ENCODE measurements at regions not wholly inside any gene's neighbourhood (a gene's known extent, or its start where the extent isn't known, plus 50 kb on each side); places are given as distances from the start of the nearest gene placed in this dataset.

DNA sequence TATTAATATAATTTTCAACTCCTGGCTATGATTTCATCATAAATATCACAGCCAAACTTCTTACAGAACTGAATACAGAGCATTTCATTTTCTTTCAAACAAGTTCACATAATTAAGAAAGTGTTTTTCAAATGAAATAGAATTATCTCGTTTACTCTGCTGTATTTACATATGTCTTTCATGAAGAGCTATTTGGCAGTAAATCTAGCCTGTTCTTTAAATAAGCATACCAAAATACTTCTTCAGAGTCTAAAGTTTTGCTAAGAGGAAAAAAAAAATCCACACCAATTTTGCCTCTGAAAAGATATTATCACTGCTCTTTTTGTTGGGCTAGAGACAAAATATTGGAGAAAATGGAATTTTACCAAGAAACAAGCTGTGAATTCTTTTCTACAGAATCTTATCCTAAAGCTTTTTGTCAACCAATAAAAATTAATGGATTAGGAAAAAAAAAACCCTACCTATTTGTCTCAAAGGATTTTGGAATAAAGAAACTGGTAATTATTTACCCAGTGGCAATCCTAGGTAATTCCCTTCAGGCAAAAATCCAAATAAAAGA, 287.9 kb upstream of the NR3C2 start:
- no peak for TF ChIP-seq Cebpa-rat (IDR thresholded peaks at IDR 0.05)
- H4K20me1 ChIP-seq: no peaks in the 10 kb centered on the region
- no peak overlapping the region for H3K27ac ChIP-seq
- no peaks in the 10 kb centered on the region for H3K27me3 ChIP-seq
- H3K4me2 ChIP-seq: no peak overlapping the region
- no peak overlapping the region for H3K4me3 ChIP-seq
- no peak overlapping the region for H3K9ac ChIP-seq
- no peaks in the 10 kb centered on the region for H3K36me3 ChIP-seq
- H3K9me3 ChIP-seq (replicated peaks in 1 of 11): 0 out of 22 replicates have a peak, but pooled peaks cover 0 to under 1% (median 0%) of the 10 kb centered on the region in 11 experiments
- H3K4me1 ChIP-seq: no peaks in the 10 kb centered on the region

DNA sequence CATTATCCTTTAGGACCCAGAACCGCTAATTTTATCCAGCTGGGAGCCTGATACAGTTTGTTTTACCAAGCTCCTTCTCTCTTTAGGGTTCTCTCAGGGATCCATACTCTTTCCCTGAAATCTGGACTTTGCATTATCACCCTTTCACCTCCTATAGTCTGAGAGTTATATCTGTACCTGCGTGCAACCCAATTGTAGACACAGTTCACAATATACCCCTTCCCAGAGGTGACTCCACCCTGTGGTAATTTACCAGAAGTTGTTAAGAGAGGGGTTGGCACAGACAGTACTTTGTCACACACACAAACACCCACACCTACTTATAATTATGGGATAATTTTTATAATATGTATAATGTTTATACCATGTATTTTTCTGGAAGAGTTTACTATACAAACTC, 275.8 kb upstream of the NR3C2 start:
- Histone ChIP-seq H3K4me3 (no peak overlapping the region), H3K9ac (no peak overlapping the region), H3K27ac (no peak overlapping the region), H3K4me1 (no peaks in the 10 kb centered on the region), H4K20me1 (no peaks in the 10 kb centered on the region), H3K4me2 (no peak overlapping the region), H3K36me3 (no peaks in the 10 kb centered on the region), H3K9me3 (replicated peaks in 1 of 11) (peaks cover 0 to 8% (median 3%) of the 10 kb centered on the region in 11 experiments; a peak in 7 of 22 replicates), H3K27me3 (no peaks in the 10 kb centered on the region)
- TF ChIP-seq Cebpa-rat (IDR thresholded peaks at IDR 0.05): no peak

DNA sequence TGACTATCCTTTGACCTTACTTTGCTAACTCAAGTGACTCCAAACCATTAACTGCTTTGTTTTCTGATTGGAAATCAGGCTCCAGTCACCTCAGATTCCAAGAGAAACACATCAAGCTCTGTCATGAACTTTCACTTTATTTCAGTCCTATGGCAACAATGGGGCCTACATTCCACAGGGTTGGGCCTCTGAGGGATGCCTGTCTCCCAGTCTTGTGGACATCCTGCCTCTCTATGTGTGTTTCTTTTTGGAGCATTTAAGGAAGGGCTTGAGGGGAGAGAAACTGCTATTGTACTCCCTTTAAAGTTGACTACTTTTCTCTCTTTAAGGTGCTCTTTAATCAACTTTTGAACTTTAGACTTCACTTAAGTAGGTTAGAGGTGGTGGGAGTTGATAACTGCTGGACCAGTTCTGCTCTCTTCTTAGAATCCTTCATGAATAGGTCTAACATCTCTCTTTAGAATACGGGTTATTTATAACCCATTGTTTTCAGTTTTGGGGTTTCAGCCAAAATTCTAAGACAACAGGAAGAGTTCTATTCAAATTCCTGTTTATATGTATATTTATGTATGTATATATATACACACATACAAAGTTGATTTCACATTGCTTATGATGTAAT, 274.3 kb upstream of the NR3C2 start:
- H3K27ac ChIP-seq: no peak overlapping the region
- H3K27me3 ChIP-seq: no peaks in the 10 kb centered on the region
- no peak overlapping the region for H3K4me2 ChIP-seq
- no peak overlapping the region for H3K4me3 ChIP-seq
- no peaks in the 10 kb centered on the region for H3K36me3 ChIP-seq
- no peaks in the 10 kb centered on the region for H4K20me1 ChIP-seq
- H3K9me3 ChIP-seq (replicated peaks in 1 of 11): no peaks in the 10 kb centered on the region
- no peak overlapping the region for H3K9ac ChIP-seq
- no peak for TF ChIP-seq Cebpa-rat (IDR thresholded peaks at IDR 0.05)
- H3K4me1 ChIP-seq: no peaks in the 10 kb centered on the region

DNA sequence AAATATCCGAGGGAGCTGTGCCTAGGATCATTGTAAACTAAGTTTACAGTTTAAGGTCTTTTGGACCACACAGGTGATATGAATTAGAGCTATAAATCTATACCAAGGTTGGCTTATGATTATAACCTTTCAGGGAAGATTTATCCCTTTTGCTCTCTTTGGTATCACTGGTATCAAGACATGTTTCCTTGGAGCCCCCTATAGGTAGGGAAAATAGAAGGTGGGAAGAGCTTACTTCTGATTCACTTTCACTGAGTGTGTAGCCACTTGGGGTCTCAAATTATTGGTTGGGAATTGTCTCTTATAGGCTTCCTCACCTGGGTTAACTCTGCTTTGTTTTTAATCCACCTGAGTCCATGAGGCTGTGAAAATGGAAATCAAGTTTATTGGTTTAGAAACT, 262.1 kb upstream of the NR3C2 start:
- Histone ChIP-seq H3K27ac (no peak overlapping the region), H4K20me1 (no peaks in the 10 kb centered on the region)
- no peak for TF ChIP-seq Cebpa-rat (IDR thresholded peaks at IDR 0.05)

DNA sequence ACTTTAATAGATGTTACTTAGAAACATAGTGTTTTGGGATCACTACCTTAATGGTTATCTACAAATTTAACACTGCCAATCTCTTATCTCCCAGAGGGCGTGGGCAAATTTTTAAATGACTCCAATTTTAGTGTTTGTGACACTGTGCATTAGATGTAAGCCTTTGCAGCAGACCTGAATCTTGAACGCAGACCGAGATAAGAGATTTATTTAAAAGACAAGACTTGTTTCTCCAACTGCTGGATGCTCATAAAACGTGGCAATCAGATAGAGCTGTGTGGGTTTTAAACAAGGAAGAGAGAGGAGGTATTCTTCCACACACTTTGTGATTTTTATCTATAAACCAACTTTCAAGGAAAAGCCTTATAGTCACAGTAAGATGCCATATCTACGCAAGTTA, 252.5 kb upstream of the NR3C2 start:
- Histone ChIP-seq H3K9me3 (replicated peaks in 1 of 11) (no peaks in the 10 kb centered on the region), H3K9ac (no peak overlapping the region), H3K36me3 (no peaks in the 10 kb centered on the region), H3K4me1 (no peaks in the 10 kb centered on the region), H3K4me2 (no peak overlapping the region), H3K4me3 (no peak overlapping the region), H3K27ac (no peak overlapping the region), H3K27me3 (no peaks in the 10 kb centered on the region), H4K20me1 (no peaks in the 10 kb centered on the region)
- no peak for TF ChIP-seq Cebpa-rat (IDR thresholded peaks at IDR 0.05)

More for the DNA sequence above, 262.1 kb upstream of the NR3C2 start:
- H3K4me2 ChIP-seq: no peak overlapping the region
- peaks cover 0 to 4% (median 0%) of the 10 kb centered on the region in 11 experiments; a peak in 2 of 22 replicates for H3K9me3 ChIP-seq (replicated peaks in 1 of 11)
- no peaks in the 10 kb centered on the region for H3K4me1 ChIP-seq
- H3K27me3 ChIP-seq: no peaks in the 10 kb centered on the region
- H3K4me3 ChIP-seq: no peak overlapping the region
- H3K36me3 ChIP-seq: no peaks in the 10 kb centered on the region
- H3K9ac ChIP-seq: no peak overlapping the region

DNA sequence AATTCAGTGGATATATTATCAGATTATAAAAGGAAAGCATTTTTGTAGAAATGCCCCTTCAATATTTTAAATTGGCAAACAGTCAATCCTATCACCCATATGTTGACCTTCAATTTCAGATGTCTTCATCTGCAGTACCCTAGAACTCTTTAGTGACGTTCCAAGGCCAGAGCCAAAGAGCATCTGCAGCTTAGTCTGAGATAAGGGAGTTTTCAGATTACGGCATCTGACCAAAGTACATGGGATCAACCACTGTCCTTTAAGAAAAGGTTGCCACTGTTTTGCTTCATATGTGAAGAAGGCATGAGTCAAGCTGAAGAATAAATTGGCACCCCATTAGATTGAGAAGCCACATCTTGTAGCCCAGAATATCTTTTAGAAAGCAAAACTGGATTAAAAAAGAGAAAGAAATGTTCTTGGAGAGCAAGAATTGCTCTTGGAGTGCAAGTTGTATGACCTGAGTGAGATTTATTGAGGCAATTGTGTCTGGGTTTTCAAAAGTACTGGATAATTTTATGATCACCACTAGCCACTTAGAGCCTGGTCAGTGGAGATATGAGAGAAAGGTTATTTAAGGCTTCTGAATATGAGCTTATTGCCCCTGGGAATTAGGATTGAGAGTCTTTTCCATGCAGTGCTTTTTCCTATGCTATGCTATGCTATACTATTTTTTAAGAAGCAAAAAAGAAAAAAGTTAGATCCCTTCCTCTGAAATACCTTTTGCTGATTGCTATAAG, 251.9 kb upstream of the NR3C2 start:
- Histone ChIP-seq H3K4me2 (no peak overlapping the region), H3K27me3 (no peaks in the 10 kb centered on the region), H3K36me3 (no peaks in the 10 kb centered on the region), H3K9ac (no peak overlapping the region), H4K20me1 (no peaks in the 10 kb centered on the region), H3K9me3 (replicated peaks in 1 of 11) (no peaks in the 10 kb centered on the region), H3K4me1 (no peaks in the 10 kb centered on the region), H3K4me3 (no peak overlapping the region), H3K27ac (no peak overlapping the region)
- no peak for TF ChIP-seq Cebpa-rat (IDR thresholded peaks at IDR 0.05)

DNA sequence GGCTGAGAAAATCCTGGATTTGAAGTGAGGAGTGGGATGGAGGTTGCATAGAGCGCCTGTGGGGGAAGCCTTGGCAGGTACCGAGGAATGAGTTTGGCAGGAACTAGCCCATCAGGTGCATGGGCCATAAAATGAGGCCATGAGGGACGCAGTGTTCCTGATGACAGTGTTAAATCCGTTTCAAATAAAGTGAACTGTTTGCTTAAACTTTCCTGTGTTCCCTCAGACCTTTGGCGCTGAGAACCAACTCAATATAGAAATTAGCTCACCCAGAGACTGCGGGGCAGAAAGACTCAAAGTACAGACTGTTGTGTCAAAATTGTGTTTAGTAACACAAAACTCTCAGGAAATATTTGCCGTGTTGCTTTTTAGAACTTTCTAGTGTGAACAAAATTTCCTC, 250.0 kb upstream of the NR3C2 start:
- Histone ChIP-seq H3K27me3 (no peaks in the 10 kb centered on the region), H3K4me3 (no peak overlapping the region), H3K9ac (no peak overlapping the region), H3K27ac (no peak overlapping the region), H3K36me3 (no peaks in the 10 kb centered on the region), H3K4me1 (no peaks in the 10 kb centered on the region), H3K4me2 (no peak overlapping the region), H4K20me1 (no peaks in the 10 kb centered on the region), H3K9me3 (replicated peaks in 1 of 11) (no peaks in the 10 kb centered on the region)
- no peak for TF ChIP-seq Cebpa-rat (IDR thresholded peaks at IDR 0.05)

DNA sequence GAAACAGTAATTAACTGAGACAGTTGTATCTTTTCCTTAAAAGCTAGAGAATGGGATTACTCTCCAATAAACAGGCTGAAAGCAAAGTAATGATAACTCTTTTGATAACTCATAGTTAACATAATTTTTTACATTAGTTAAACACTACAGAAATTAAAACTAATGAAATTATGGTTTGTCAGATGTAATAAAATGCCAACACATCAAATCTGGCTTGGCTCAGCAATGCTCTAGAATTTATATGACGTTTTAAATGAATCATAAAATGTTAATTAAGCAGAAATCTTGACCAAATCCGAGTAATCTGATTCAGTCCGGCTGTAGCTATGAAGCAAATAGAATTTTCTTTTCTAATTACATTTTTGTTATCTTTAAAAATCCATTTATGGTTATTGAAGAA, 244.2 kb upstream of the NR3C2 start:
- Histone ChIP-seq H3K4me2 (no peak overlapping the region), H3K9me3 (replicated peaks in 1 of 11) (no peaks in the 10 kb centered on the region), H3K36me3 (no peaks in the 10 kb centered on the region), H3K27ac (no peak overlapping the region), H3K4me1 (no peaks in the 10 kb centered on the region), H3K4me3 (no peak overlapping the region), H3K9ac (no peak overlapping the region), H4K20me1 (no peaks in the 10 kb centered on the region), H3K27me3 (no peaks in the 10 kb centered on the region)
- no peak for TF ChIP-seq Cebpa-rat (IDR thresholded peaks at IDR 0.05)

DNA sequence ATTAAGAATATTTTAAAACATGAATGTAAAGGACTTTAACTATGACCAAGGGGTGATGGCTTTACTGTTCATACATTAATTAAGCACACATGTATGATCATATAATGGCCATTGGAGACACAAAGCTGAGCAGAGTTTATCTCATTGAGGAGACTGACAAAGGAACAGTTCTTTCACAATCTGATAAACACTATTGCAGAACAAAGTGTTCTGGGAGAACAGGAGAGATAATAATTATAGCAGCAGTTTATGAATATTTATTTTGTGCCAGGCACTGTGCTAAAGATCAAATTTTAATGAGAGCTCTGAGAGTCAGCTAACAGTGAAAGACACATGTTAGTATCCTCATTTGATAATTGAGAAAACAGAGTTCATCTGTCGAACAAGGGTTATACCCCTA, 242.4 kb upstream of the NR3C2 start:
- Histone ChIP-seq H3K27ac (no peak overlapping the region), H3K9ac (no peak overlapping the region)
- TF ChIP-seq Cebpa-rat (IDR thresholded peaks at IDR 0.05): no peak

DNA sequence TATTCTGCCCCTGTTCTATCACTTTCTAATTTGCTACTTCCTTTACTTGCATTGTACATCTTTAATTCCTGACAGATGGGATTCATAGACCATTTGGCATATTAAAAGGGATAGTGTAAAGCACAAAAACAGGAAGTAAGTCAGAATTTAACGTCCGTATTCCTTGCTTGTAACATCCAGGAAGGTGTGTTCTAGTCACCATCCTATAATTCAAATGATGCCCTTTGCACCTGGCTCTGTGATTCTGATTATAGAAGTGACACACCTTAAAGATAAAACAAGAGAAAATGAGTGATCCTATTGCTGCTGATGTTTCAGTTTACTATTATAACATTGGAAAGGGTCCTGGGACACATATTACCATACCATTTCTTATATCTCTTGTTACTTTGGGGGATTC, 238.7 kb upstream of the NR3C2 start:
- Histone ChIP-seq H3K27me3 (no peaks in the 10 kb centered on the region), H3K4me3 (no peak overlapping the region), H3K36me3 (no peaks in the 10 kb centered on the region), H3K9me3 (replicated peaks in 1 of 11) (no peaks in the 10 kb centered on the region), H3K9ac (no peak overlapping the region), H3K27ac (no peak overlapping the region), H4K20me1 (no peaks in the 10 kb centered on the region), H3K4me2 (no peak overlapping the region), H3K4me1 (no peaks in the 10 kb centered on the region)
- TF ChIP-seq Cebpa-rat (IDR thresholded peaks at IDR 0.05): no peak

More for the DNA sequence above, 242.4 kb upstream of the NR3C2 start:
- Histone ChIP-seq H4K20me1 (no peaks in the 10 kb centered on the region), H3K9me3 (replicated peaks in 1 of 11) (no peaks in the 10 kb centered on the region), H3K36me3 (no peaks in the 10 kb centered on the region), H3K27me3 (no peaks in the 10 kb centered on the region), H3K4me2 (no peak overlapping the region), H3K4me3 (no peak overlapping the region), H3K4me1 (no peaks in the 10 kb centered on the region)
